Left ventricle myocardium superior (tissue), 1 donor: ENCODE measurements at regions not wholly inside any gene's neighbourhood (a gene's known extent, or its start where the extent isn't known, plus 50 kb on each side); places are given as distances from the start of the nearest gene placed in this dataset.

Source experiments
- ATAC-seq: fragments of 200-7000 bp; cut with Tn5 transposase; one replicate; pipeline ENCODE4 v1.9.1; 2020; ENCODE audit warnings: mild to moderate bottlenecking, moderate library complexity
- DNase-seq: peaks from one replicate; pipeline ENCODE4 v3.0.0-alpha.2; 2020
- intact Hi-C: fragments of 100-400 bp; cut with micrococcal nuclease; formaldehyde crosslinking; loops from one replicate; pipeline ENCODE4 v1.11.0; 2022
- donor health status: DM: no; HTN: yes; CAD: no; lungs with severe emphysema.

DNA sequence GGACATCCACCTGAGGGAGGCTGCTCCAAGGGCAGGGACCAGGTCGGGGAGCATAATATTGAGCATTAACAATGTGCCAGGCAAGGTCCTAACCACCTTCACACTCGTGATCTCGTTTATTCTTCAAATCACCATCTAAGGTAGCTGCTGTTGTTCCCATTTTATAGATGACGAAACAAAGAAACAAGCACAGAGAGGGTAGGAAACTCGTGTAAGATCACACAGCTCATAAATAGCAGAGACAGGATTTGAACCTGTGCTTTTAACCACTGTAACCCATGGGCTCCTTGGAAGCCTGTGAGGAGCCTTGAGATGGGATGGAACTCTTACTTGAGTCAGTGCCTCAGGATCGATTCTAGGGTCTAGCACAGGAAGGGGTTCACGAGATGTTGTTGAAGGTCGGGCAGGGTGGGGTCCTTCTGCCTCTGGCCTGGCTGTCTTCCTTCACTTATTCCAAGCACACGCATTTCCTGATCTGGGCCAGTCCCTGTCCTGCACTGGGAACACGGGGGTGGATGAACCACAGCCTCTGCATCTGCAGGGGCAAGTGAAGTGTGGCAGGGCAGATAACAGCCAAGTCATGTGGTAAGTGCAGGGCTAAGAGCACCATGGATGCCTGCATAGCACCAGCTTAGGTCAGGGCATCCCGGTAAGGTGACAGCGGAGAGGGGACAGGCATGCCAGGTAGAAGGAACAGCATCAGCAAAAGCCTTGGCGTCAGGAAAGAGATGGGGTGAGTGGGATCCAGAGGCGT lies 188.1 kb downstream of the MELK start:
- DNase-seq, result no peak
- intact Hi-C loops, result no loop called here
- no peak for ATAC-seq

DNA sequence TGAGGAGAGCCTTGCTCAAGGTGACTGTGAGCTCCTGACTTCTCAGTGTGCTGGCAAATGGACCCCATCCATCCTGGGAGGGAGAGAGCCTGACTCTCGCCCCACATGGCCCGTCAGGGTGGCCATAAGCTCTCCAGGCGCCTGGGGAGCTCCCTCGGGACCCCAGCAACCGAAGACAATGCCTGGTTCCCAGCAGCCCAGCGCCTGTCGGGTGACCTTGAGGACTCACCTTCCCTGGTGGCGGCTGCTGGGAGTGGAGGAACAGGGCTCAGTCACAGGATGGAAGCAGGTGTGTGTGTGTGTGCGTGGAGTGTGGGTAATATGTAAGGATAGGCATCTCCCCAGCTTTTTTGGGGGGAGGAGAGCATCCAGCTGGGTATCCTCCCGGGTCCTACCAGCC lies 190.3 kb downstream of the MELK start:
- intact Hi-C loops, result no loop called here
- no peak for ATAC-seq

DNA sequence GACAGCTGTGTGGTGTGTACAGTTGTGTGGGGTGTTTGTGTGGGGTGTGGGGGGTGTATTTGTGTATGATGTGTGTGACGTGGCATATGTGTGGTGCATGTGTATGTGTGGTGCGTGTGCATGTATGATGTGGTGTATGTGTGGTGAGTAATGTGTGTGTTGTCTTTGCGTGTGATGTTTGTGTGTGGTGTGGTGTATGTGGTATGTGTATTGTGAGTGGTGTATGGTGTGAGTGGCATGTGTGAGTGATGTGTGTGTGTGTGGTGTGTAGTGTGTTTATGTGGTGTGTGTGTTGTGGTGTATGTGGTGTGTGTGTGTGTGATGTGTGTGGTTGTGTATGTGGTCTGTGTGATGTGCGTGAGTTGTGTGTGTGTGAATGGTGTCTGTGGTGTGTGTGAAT lies 191.1 kb downstream of the MELK start:
- ATAC-seq (no peak), DNase-seq (no peak)
- intact Hi-C loops, result no loop called here

More for the DNA sequence above, 190.3 kb downstream of the MELK start:
- no peak for DNase-seq

DNA sequence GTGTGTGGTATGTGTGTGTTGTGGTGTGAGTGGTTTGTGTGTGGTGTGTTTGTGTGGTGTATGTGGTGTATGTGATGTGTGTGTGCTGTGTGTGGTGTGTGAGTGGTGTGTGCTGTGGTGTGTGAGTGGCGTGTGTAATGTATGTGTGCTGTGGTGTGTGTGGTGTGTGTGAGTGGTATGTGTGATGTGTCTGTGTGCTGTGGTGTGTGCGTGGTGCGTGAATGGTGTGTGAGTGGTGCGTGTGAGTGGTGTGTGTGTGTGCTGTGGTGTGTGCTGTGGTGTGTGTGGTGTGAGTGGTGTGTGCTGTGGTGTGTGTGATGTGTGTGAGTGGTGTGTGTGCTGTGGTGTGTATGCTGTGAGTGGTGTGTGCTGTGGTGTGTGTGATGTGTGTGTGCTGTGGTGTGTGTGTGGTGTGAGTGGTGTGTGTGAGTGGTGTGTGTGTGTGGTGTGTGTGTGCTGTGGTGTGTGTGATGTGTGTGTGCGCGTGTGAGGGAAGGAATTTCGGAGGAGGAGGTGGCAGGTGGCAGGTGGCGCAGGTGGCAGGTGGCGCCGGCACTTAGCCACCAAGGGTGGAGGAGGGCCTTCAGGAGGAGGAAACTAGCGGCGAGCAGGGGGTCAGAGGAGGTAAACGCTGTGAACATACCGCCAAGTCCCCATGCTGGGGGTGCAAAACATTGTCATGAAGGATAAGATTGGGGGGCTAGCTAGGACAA lies 191.8 kb downstream of the MELK start:
- no peak for DNase-seq
- ATAC-seq, result no peak
- intact Hi-C loops, result no loop called here

DNA sequence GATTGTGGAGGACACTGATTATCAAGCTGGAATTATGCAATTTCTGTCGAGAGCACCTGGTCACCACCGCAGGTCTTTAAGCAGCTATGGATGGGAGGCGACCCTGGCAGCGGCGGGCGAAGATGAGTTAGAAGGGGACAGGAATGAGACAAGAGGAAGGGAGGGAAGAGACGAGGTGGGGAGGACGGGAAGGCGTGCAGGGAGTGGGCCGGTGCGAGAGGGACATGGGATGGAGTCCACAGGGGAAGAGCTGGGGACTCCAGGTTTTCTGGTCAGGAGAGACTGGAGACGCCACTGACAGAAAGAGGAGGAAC lies 192.3 kb downstream of the MELK start:
- ATAC-seq (no peak), DNase-seq (no peak)
- intact Hi-C loops, result no loop called here

DNA sequence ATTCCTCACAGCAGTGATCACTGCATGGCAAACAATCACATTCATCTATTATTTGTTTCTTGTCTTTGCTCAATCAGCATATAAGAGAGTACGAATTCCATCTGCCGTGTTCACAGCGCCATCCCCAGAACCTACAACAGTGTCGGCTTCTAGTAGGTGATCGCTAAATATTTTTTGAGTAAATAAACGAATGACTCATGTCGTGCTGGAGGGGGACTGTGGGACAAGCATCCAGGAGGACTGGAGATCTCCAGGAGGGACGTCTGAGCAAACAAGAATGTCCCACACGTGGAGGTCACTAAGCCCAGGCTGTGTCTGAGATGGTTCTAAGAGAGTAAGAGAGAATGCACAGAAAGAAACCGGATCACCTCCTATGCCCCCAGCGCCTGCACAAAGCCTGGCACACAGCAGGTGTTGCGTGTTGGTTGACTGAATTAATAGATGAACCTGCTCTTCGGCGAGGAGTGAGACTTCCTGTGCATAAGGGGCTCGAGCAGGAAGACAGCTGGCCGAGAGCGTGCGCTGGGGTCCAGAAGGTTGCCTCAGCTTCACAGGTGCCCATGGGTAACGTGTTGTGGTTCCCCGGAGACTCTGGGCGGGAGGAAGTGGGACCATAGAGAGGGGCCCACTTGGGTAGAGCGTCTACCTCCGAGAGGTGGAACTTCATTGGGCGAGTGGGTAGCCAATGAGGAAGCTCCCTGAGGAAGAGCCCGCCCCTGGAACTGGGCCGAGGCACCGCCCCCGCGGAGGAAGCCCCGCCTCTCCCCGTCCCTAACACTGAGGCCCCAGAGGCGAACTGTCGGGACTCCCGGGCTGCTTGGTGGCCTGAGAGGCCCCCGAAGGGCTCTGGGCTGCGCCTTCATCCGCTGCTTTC lies 193.0 kb downstream of the MELK start:
- intact Hi-C loops, result no loop called here
- DNase-seq, result peak; percentile 69
- peak; percentile 78 for ATAC-seq

DNA sequence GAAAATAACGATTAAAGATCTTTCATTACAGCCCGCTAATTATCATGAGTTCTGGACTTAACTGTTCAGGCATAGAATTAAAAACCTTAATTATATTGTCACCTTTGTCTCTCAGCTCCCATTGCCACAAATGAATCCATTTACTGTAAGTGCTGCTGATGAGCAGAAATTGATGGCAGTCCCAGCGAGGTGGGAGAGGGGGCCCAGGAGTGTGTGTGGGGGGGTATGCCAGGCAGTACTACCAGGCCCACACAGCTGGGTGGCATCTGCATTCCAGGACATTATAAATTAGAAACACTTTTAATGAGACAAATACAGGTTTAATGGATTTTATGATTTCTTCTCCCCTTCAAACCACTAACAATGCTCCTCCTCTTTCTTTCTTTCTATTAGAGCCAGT lies 196.0 kb downstream of the MELK start:
- no peak for DNase-seq
- intact Hi-C loops, result no loop called here
- no peak for ATAC-seq

DNA sequence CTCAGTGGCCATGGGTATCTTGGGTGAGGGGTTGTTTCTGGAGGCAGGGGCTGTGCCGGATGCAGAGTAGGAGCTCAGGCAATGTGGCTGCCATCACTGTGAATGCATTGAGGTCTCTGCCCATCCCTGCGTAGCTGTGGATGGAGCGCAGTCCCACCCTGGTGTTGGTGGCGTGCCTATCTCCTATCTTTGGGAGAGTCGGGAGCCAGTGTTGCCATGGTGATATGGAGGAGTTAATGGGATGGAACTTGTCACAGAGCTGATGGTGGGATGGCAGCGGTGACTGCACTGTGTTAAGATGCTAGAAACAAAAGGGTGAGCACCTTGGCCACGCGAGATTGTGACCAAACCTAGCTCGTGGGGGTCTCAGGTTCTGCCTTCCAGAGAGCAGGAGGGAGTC lies 197.3 kb downstream of the MELK start:
- ATAC-seq, result no peak
- DNase-seq, result no peak
- intact Hi-C loops, result no loop called here

DNA sequence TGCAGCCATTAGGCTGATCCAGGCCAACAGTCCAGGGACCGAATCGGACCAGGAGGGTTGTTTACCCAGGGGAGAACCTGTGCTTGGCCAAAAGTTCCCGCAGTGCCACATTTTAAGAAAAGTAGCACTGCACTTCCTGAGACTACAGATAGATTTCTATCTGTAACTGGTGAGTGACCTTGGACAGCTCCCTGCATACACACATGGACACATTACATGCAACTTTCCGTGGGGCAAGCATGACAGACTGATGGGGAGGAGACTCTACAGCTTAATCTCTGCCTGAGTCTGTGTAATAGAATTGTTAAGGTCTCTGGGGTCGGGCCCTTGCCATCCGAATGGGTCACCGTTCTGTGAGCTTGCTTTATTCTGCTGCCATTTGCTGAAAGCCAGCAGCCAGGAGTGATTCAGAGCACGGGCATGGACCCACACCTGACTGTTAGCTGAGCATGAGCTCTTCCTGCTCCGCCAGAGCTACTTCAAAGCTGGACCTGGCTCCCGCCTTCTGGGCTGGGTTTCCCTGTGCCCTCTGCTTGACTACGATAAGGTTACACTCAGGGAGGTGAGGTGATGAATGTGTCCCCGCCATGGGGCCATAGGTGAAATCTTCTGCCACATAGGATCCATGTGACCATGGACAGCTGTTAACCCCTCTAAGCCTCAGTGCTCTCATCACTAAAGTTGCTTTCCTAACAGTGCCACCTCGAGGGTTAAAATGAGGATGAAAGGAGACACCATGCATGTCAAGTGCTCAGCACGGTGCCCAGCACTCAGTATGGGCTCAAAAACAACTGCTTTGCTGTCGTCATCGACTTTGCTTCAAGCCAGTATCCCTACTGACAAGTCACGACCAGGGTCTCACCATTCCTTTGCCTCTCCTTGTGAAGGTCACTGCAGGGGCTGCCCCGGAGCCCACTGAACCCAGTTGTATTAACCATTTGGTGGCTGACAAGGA lies 200.0 kb downstream of the MELK start:
- DNase-seq, result no peak
- intact Hi-C loops, result no loop called here
- ATAC-seq, result no peak

DNA sequence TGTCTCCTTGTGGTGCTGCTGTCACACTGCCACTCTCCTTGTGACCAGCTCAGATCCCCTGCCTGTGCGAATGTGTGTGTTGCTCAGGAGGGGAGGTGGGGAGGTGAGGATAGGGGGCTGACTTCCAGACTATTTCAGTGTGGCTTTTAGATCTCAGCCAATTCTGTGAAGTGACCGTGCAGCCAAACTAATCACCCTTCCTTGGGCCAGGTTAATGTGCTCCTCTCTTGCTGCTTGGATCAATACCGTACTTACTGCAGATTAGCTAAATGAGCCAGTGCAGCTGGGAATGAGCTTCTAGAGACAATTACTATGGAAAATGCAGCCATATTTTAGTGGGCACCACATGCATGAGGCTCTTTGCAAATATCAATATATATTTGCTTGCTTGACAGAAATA lies 206.0 kb downstream of the MELK start:
- intact Hi-C loops, result no loop called here
- ATAC-seq, result no peak
- DNase-seq, result no peak

DNA sequence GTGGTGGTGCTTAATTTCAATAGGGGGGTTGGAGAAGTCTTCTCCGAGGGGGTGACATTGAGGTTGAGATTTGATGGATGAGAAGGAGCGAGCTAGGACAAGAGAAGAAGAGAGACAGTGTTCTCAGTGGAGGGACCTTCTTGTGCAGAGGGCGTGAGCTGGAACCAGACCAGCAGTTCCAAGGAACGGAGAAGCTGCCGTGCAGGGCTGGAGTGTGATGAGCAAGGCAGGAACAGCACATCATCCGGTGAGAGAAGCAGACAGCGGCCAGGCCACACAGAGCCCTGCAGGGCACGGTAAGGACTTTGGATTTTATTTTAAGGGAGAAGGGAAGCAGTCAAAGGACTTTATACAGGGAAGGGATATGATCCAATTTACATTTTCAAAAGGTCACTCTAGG lies 206.9 kb downstream of the MELK start:
- DNase-seq (no peak), ATAC-seq (no peak)
- intact Hi-C loops, result no loop called here

DNA sequence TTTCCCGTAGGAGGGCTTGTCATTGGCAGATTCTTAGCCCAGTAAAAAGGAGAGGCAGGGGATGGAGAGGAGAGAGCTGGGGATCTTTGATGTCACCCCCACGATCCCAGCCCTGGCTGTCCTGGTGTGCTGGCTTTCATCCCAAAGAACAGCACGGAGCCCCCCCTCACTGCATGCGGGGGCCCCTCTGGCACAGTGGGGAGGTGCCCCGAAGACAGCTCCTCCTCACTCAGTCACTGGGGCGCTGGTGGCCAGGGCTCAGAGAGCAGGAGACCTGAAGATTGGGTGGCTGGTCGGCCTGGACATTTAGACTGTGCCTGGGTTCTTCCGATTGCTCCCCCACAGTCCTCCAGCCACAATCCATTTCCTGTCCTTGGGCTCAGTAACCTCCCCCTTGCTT lies 207.5 kb downstream of the MELK start:
- intact Hi-C loops, result no loop called here

DNA sequence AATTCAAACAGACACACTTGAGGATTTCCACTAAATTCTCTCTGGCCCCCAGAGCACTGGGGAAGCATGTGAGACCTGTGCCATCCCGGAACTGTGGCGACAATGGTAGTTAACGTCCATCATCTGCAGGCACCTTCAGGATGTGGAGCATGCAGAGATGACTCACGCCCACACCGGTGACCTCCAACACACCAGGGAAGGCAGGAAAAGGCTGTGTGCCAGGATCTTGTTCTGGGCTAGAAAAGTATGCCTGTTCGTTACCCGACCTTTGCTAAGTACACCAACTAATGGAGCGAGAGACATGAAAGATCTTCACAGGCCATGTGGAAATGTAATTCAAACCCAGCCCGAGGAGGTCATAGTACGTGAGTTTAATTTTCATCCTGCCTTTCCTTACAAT lies 208.8 kb downstream of the MELK start:
- no peak for ATAC-seq
- DNase-seq, result no peak
- intact Hi-C loops, result no loop called here

More for the DNA sequence above, 207.5 kb downstream of the MELK start:
- ATAC-seq (no peak), DNase-seq (no peak)
